ENCODE measurements at regions not wholly inside any gene's neighbourhood (a gene's known extent, or its start where the extent isn't known, plus 50 kb on each side); places are given as distances from the start of the nearest gene placed in this dataset.

DNA sequence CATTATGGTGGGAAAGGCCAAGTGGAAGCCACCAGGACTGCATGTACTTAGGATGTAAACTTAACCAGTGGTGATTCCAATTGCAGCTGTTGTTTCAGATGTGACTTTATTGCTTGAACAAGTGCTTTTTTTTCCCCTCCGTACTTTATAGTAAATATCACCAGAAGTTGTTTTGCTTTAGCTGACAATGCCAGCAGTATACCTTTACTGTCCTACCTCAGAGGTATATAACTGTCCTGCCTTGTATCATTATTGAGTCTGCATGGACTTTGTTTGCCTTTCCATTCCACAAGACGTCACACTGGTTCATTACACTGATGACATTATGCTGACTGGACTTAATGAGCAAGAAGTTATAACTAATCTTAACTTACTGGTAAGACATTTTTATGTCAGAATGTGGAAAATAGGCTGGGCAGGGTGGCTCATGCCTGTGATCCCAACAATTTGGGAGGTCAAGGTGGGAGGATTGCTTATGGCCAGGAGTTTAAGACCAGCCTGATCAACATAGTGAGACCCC, 77.1 kb upstream of the RAB18 start:
- no peaks in the 10 kb centered on the region for H3K27me3 ChIP-seq (ENCODE audit: insufficient read depth in 3 of 3, low read length in 2 of 3)
- H3K27ac ChIP-seq = no peak overlapping the region
- no peaks in the 10 kb centered on the region for H3K36me3 ChIP-seq (ENCODE audit: insufficient read depth in 1 of 2, low read depth in 1 of 2)
- no peak overlapping the region for H3K4me3 ChIP-seq
- no peak for DNase-seq
- peaks cover 5% of the 10 kb centered on the region for H3K9me3 ChIP-seq
- intact Hi-C loops (cut with DNase I) = no loop called here
- H3K4me1 ChIP-seq = no peaks in the 10 kb centered on the region
- TF ChIP-seq, protein P1, sequence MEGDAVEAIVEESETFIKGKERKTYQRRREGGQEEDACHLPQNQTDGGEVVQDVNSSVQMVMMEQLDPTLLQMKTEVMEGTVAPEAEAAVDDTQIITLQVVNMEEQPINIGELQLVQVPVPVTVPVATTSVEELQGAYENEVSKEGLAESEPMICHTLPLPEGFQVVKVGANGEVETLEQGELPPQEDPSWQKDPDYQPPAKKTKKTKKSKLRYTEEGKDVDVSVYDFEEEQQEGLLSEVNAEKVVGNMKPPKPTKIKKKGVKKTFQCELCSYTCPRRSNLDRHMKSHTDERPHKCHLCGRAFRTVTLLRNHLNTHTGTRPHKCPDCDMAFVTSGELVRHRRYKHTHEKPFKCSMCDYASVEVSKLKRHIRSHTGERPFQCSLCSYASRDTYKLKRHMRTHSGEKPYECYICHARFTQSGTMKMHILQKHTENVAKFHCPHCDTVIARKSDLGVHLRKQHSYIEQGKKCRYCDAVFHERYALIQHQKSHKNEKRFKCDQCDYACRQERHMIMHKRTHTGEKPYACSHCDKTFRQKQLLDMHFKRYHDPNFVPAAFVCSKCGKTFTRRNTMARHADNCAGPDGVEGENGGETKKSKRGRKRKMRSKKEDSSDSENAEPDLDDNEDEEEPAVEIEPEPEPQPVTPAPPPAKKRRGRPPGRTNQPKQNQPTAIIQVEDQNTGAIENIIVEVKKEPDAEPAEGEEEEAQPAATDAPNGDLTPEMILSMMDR (IDR thresholded peaks at IDR 0.05) = no peak
- 52 to 69% (median 61%) methylated on average over 2 of the region's 2 CpGs for WGBS, 3 donors
- ATAC-seq = no peak

DNA sequence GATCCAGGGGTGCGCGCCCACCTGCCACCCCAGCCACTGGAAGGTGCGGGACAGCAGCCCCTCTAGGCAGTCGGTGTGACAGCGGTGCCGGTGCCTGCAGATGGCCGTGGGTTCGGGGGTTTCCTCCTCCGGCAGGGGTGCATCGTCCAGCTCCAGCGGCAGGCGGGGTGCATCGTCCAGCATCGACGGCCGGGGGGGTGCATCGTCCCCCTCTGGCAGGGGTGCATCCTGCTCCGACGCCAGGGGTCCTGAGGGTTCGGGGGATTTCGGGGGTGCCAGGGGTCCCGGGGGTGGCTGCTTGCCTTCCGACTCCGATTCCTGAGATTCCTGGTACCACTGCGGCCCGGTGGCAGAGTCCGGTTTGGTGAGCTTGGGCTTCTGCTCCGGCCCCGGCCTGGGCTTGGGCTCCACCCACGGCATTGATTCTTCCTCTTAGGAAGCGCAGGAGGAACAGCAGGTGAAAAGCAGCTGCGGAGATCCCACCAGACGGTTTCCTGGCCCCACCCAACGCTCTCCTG, 90.2 kb upstream of the RAB18 start:
- Histone ChIP-seq H3K36me3 (ENCODE audit: insufficient read depth in 1 of 2, low read depth in 1 of 2) (no peaks in the 10 kb centered on the region), H3K4me1 (no peaks in the 10 kb centered on the region), H3K27ac (no peak overlapping the region), H3K27me3 (ENCODE audit: insufficient read depth in 3 of 3, low read length in 2 of 3) (peaks cover 0 to 11% (median 2%) of the 10 kb centered on the region in 3 donors), H3K9me3 (no peaks in the 10 kb centered on the region), H3K4me3 (no peak overlapping the region)
- intact Hi-C loops (cut with DNase I) = no loop called here
- ATAC-seq (no peak), DNase-seq (no peak)
- TF ChIP-seq, protein P1 (IDR thresholded peaks at IDR 0.05) = no peak
- 51 to 57% (median 52%) methylated on average over 25 to 34 of the region's 34 CpGs for WGBS, 3 donors

DNA sequence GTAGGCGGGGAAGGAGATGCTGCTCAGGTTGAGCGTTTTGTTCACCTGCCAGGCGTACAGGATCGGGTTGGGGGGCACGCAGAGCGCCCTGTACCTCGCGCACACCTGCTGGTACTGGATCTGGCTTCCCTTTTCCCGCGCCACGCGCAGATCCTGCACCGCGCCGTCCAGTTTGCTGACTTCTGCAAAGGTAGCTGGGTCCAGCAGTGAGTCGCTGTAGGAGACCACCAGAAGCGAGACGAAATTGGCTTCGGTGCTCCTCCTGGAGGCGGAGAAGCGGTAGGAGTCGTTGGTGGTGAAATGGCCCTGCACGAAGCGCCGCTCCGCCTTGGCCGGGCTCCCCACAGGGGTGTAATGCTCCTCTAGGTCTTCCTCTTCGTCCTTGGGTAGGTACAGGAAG, 90.7 kb upstream of the RAB18 start:
- 50 to 56% (median 51%) methylated on average over 24 to 28 of the region's 28 CpGs for WGBS, 3 donors
- no peaks in the 10 kb centered on the region for H3K4me1 ChIP-seq
- no peak overlapping the region for H3K27ac ChIP-seq
- intact Hi-C loops (cut with DNase I) = no loop called here
- DNase-seq (no peak), ATAC-seq (no peak)
- H3K27me3 ChIP-seq (ENCODE audit: insufficient read depth in 3 of 3, low read length in 2 of 3) = peaks cover 0 to 11% (median 2%) of the 10 kb centered on the region in 3 donors
- TF ChIP-seq, protein P1 (IDR thresholded peaks at IDR 0.05) = no peak
- no peaks in the 10 kb centered on the region for H3K9me3 ChIP-seq
- H3K4me3 ChIP-seq = no peak overlapping the region
- H3K36me3 ChIP-seq (ENCODE audit: insufficient read depth in 1 of 2, low read depth in 1 of 2) = no peaks in the 10 kb centered on the region

DNA sequence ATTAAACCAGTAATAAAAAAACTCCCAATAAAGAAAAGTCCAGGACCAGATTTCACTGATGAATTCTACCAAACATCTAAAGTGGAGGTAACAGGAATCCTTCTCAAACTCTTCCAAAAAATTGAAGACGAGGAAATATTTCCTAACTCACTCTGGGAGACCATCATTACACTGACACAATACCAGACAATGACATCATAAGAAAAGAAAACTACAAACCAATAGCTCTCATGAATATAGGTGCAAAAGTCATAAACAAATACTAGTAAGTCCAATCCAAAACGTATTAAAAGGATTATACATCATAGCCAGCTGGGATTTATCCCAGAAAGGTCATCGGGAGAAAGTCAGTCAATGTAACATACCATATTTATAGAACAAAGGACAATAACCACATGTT, 94.0 kb upstream of the RAB18 start:
- 41 to 47% (median 41%) methylated on average over 3 of the region's 3 CpGs for WGBS, 3 donors
- no peaks in the 10 kb centered on the region for H3K36me3 ChIP-seq (ENCODE audit: insufficient read depth in 1 of 2, low read depth in 1 of 2)
- DNase-seq (no peak), ATAC-seq (no peak)
- intact Hi-C loops (cut with DNase I) = no loop called here
- no peak overlapping the region for H3K4me3 ChIP-seq
- H3K27ac ChIP-seq = no peak overlapping the region
- H3K9me3 ChIP-seq = no peaks in the 10 kb centered on the region
- TF ChIP-seq, protein P1 (IDR thresholded peaks at IDR 0.05) = no peak
- H3K4me1 ChIP-seq = no peaks in the 10 kb centered on the region
- peaks cover 2 to 11% (median 3%) of the 10 kb centered on the region in 3 donors for H3K27me3 ChIP-seq (ENCODE audit: insufficient read depth in 3 of 3, low read length in 2 of 3)

DNA sequence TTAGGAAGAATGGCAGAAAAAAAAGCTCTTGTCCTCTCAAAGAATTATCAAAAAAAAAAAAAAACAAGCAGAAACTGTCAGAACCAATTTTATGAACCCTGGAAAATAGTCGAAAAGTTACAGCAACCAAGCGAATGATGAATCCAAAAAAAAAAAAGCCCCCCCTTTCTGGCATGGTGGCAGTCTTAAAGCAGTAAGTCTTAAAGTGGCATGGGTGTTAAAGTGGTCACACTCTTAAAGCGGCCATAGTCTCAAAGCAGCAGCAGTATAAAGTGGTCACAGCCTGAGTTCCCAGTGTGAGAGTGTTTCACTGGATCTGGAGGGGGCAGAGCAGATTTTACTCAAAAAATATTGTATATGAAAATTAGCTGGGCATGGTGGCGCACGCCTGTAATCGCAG, 96.8 kb upstream of the RAB18 start:
- Histone ChIP-seq H3K27me3 (ENCODE audit: insufficient read depth in 3 of 3, low read length in 2 of 3) (peaks cover 0 to 3% (median 0%) of the 10 kb centered on the region in 3 donors), H3K9me3 (no peaks in the 10 kb centered on the region), H3K27ac (no peak overlapping the region), H3K4me1 (no peaks in the 10 kb centered on the region), H3K4me3 (no peak overlapping the region), H3K36me3 (ENCODE audit: insufficient read depth in 1 of 2, low read depth in 1 of 2) (no peaks in the 10 kb centered on the region)
- TF ChIP-seq, protein P1 (IDR thresholded peaks at IDR 0.05) = no peak
- DNase-seq (no peak), ATAC-seq (no peak)
- WGBS, 3 donors = 85 to 89% (median 86%) methylated on average over 6 of the region's 6 CpGs
- intact Hi-C loops (cut with DNase I) = no loop called here

Measured in psoas muscle (tissue), 7 donors.